ENCODE measurements at regions not wholly inside any gene's neighbourhood (a gene's known extent, or its start where the extent isn't known, plus 50 kb on each side); places are given as distances from the start of the nearest gene placed in this dataset.

DNA sequence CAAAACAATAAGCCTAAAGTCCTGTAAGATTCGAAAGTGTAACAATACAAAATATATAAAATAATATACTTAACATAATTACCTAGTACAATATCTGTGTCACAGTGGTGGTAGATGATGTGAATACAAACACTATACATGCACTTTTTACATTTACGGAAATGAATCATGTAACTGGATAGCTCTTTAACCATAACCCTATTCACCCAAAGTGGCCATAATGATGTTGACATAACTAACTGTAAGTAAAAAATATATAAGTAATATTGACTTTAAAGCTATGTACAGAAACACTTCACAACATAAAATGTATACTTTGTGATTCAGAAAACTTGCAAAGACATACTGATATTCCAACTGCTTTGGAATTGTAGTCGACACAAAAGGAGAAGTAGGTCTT is 616.9 kb upstream of the SLC8A1 start:
- no peak for DNase-seq (ENCODE audit: low spot score)
- TF ChIP-seq, protein P1, sequence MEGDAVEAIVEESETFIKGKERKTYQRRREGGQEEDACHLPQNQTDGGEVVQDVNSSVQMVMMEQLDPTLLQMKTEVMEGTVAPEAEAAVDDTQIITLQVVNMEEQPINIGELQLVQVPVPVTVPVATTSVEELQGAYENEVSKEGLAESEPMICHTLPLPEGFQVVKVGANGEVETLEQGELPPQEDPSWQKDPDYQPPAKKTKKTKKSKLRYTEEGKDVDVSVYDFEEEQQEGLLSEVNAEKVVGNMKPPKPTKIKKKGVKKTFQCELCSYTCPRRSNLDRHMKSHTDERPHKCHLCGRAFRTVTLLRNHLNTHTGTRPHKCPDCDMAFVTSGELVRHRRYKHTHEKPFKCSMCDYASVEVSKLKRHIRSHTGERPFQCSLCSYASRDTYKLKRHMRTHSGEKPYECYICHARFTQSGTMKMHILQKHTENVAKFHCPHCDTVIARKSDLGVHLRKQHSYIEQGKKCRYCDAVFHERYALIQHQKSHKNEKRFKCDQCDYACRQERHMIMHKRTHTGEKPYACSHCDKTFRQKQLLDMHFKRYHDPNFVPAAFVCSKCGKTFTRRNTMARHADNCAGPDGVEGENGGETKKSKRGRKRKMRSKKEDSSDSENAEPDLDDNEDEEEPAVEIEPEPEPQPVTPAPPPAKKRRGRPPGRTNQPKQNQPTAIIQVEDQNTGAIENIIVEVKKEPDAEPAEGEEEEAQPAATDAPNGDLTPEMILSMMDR (IDR thresholded peaks at IDR 0.05; ENCODE audit: borderline replicate concordance, control extremely low read depth, extremely low read depth, insufficient read depth, missing control alignments): no peak
- in situ Hi-C loops (cut with MboI; ENCODE audit: low sequenced_read_pairs, unreplicated experiment): no loop called here

DNA sequence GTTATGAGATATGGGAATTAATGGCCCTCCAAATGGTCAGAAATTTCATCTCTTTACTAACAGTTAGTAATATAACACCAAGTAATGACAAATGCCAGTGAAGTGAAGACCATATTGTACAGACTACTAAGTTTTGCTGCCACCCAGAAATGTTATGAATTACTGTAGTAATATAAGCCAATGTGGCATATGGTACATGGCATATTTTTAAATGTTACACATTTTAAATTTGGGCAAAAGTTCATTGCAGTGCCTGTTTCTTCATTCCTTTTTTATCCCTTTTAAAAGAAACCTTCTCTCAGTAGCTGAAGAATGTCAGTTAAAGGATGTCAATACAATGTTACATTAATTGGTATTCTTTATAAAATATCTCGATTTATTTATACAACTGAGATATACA is 626.5 kb upstream of the SLC8A1 start:
- in situ Hi-C loops (cut with MboI; ENCODE audit: low sequenced_read_pairs, unreplicated experiment): no loop called here
- TF ChIP-seq, protein P1 (IDR thresholded peaks at IDR 0.05; ENCODE audit: borderline replicate concordance, control extremely low read depth, extremely low read depth, insufficient read depth, missing control alignments): no peak
- no peak for DNase-seq (ENCODE audit: low spot score)

DNA sequence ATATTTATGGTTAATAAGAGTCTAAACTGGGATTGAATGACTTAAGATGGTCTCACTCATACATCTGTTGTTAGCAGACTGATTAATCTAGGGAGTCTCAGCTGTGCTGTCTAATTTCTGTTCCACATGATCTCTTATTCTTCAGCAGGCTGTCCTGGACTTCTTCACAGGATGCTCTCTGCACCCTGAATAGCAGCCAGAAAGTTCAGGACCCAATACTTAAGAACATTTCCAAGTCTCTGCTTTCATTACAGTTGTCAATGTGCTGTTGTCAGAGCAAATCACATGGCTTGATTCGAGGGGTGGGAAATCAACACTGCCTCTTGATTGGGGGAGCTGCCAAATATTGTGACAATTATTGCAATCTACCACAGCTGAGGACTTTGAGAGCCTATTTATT is 627.1 kb upstream of the SLC8A1 start:
- in situ Hi-C loops (cut with MboI; ENCODE audit: low sequenced_read_pairs, unreplicated experiment): no loop called here
- DNase-seq (ENCODE audit: low spot score): no peak
- TF ChIP-seq, protein P1 (IDR thresholded peaks at IDR 0.05; ENCODE audit: borderline replicate concordance, control extremely low read depth, extremely low read depth, insufficient read depth, missing control alignments): no peak

DNA sequence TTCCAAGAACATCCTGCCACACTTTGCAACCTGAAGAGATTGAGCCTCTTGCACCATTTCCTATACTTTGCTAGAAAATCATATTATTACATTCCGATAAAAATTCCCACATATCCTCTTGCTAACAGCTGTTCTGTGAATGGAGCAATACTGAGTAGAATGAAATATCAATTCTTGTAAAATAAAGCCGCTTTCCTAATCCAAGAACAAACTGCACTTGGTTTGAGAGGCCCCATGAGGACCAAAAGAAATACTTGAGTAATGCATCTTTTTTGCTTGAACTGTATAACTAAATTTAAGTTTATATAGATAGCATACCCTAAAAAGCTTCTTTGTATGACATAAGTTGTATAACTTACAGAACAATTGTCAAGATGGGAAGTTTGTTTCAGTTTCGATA is 632.4 kb upstream of the SLC8A1 start:
- TF ChIP-seq, protein P1 (IDR thresholded peaks at IDR 0.05; ENCODE audit: borderline replicate concordance, control extremely low read depth, extremely low read depth, insufficient read depth, missing control alignments): no peak
- no peak for DNase-seq (ENCODE audit: low spot score)
- in situ Hi-C loops (cut with MboI; ENCODE audit: low sequenced_read_pairs, unreplicated experiment): no loop called here

DNA sequence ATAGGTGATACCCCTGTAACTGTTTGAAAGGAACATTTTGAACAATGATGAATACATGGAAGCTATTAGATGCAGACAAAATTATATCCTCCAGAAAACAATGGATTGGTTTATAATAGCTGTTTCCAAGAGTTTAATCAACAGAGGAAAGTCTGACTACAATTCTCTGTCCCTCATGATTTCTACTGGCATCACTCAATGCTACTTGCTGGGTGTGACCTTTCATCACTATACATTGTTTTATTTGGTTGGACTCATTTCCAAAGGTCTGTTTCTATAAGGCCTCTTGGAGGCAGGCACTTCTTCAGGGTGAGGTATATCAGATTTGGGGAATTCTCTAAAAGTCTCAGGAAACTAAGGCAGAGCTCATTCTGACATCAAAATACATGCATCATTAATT is 636.1 kb upstream of the SLC8A1 start:
- in situ Hi-C loops (cut with MboI; ENCODE audit: low sequenced_read_pairs, unreplicated experiment): no loop called here
- TF ChIP-seq, protein P1 (IDR thresholded peaks at IDR 0.05; ENCODE audit: borderline replicate concordance, control extremely low read depth, extremely low read depth, insufficient read depth, missing control alignments): no peak
- no peak for DNase-seq (ENCODE audit: low spot score)

DNA sequence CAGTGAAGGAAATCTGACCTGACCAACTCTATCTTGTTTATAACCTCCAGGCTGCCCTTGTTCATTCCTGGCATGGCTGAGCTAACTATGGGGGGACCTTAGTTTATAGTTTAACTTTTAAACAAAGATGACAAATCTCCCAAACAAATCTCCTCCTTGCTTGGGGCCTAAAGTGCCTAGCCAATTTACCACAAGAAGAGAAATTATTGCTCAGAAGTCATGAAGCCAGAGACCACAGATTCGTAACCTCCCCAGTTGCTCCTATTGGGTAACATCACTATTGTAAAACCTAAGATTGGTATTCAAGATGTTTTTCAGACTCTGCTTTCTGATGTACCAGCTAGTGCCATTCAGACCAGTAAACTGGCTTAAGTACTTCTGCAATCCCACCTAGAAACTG is 649.4 kb upstream of the SLC8A1 start:
- TF ChIP-seq, protein P1 (IDR thresholded peaks at IDR 0.05; ENCODE audit: borderline replicate concordance, control extremely low read depth, extremely low read depth, insufficient read depth, missing control alignments): no peak
- in situ Hi-C loops (cut with MboI; ENCODE audit: low sequenced_read_pairs, unreplicated experiment): no loop called here
- DNase-seq (ENCODE audit: low spot score): no peak

DNA sequence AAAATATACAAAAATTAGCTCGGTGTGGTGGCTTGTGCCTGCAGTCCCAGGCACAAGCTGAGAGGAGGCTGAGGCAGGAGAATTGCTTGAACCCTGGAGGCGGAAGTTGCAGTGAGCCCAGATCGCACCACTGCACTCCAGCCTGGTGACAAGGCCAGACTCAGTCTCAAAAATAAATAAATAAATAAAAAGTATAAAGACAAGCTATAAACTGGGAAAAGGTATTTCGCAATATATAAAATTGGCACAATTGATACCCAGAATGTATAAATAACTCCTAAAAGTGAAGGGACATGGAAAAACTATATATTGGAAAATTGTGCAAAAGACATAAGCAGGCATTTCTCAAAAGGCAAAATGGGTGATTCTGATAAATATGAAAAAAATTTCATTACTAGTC is 657.9 kb upstream of the SLC8A1 start:
- TF ChIP-seq, protein P1 (IDR thresholded peaks at IDR 0.05; ENCODE audit: borderline replicate concordance, control extremely low read depth, extremely low read depth, insufficient read depth, missing control alignments): no peak
- in situ Hi-C loops (cut with MboI; ENCODE audit: low sequenced_read_pairs, unreplicated experiment): no loop called here
- DNase-seq (ENCODE audit: low spot score): no peak

Measured in GM13976 (cell line).